ENCODE measurements at regions not wholly inside any gene's neighbourhood (a gene's known extent, or its start where the extent isn't known, plus 50 kb on each side); places are given as distances from the start of the nearest gene placed in this dataset.
"Not testable (repeated sequence)": the region's sequence is repeated elsewhere in the genome, so short reads cannot be mapped to it uniquely, and the experiment has no call there.

- no peak for DNase-seq (ENCODE audit: low read depth)
These were observed 82.4 kb upstream of the LRPAP1 start for GRCh38 chr4:3614731-3614980.

- DNase-seq (ENCODE audit: low read depth) = no peak
These were observed 81.9 kb upstream of the LRPAP1 start for GRCh38 chr4:3613967-3614730.

GRCh38 chr4:3612934-3613333 is 80.7 kb upstream of the LRPAP1 start:
- no peak for DNase-seq (ENCODE audit: low read depth)

GRCh38 chr4:3612281-3612680 is 80.1 kb upstream of the LRPAP1 start:
- DNase-seq (ENCODE audit: low read depth) = no peak

GRCh38 chr4:3611778-3612177 is 79.6 kb upstream of the LRPAP1 start:
- DNase-seq (ENCODE audit: low read depth) = no peak

GRCh38 chr4:3610851-3611250 is 78.6 kb upstream of the LRPAP1 start:
- DNase-seq (ENCODE audit: low read depth) = not testable (repeated sequence)

- not testable (repeated sequence) for DNase-seq (ENCODE audit: low read depth)
These were observed 77.7 kb upstream of the LRPAP1 start for GRCh38 chr4:3609905-3610304.

GRCh38 chr4:3607690-3608552 is 75.7 kb upstream of the LRPAP1 start:
- DNase-seq (ENCODE audit: low read depth) = no peak

GRCh38 chr4:3606850-3607249 is 74.6 kb upstream of the LRPAP1 start:
- not testable (repeated sequence) for DNase-seq (ENCODE audit: low read depth)

- DNase-seq (ENCODE audit: low read depth) = not testable (repeated sequence)
These were observed 74.0 kb upstream of the LRPAP1 start for GRCh38 chr4:3606271-3606670.

GRCh38 chr4:3605491-3605890 is 73.3 kb upstream of the LRPAP1 start:
- DNase-seq (ENCODE audit: low read depth) = no peak

GRCh38 chr4:3602886-3603645 is 70.8 kb upstream of the LRPAP1 start:
- not testable (repeated sequence) for DNase-seq (ENCODE audit: low read depth)

GRCh38 chr4:3601992-3602391 is 69.8 kb upstream of the LRPAP1 start:
- DNase-seq (ENCODE audit: low read depth) = no peak

GRCh38 chr4:3601108-3601690 is 69.0 kb upstream of the LRPAP1 start:
- not testable (repeated sequence) for DNase-seq (ENCODE audit: low read depth)

- DNase-seq (ENCODE audit: low read depth) = no peak
These were observed 67.7 kb upstream of the LRPAP1 start for GRCh38 chr4:3599951-3600350.

GRCh38 chr4:3598695-3599227 is 66.5 kb upstream of the LRPAP1 start:
- DNase-seq (ENCODE audit: low read depth) = no peak

GRCh38 chr4:3597896-3598505 is 65.8 kb upstream of the LRPAP1 start:
- not testable (repeated sequence) for DNase-seq (ENCODE audit: low read depth)

- not testable (repeated sequence) for DNase-seq (ENCODE audit: low read depth)
These were observed 64.9 kb upstream of the LRPAP1 start for GRCh38 chr4:3596957-3597733.

- DNase-seq (ENCODE audit: low read depth) = not testable (repeated sequence)
These were observed 63.5 kb upstream of the LRPAP1 start for GRCh38 chr4:3595627-3596291.

GRCh38 chr4:3594751-3595150 is 62.5 kb upstream of the LRPAP1 start:
- not testable (repeated sequence) for DNase-seq (ENCODE audit: low read depth)
